Rectal smooth muscle tissue (tissue), 1 donor: ENCODE measurements at regions not wholly inside any gene's neighbourhood (a gene's known extent, or its start where the extent isn't known, plus 50 kb on each side); places are given as distances from the start of the nearest gene placed in this dataset.
"Not testable (repeated sequence)": the region's sequence is repeated elsewhere in the genome, so short reads cannot be mapped to it uniquely, and the experiment has no call there.

Experiments
- H3K27ac ChIP-seq: one replicate; pipeline ENCODE4 v1.7.0; 2013; ENCODE audit warnings: low read depth, low read length, inconsistent platforms
- H3K27me3 ChIP-seq: one replicate; pipeline ENCODE4 v1.7.0; 2013; ENCODE audit warnings: low read length; ENCODE audit not compliant: control insufficient read depth, insufficient read depth
- H3K36me3 ChIP-seq: one replicate; pipeline ENCODE4 v1.7.0; 2013; ENCODE audit warnings: low read length; ENCODE audit not compliant: control insufficient read depth, insufficient read depth
- H3K4me1 ChIP-seq: one replicate; pipeline ENCODE4 v1.7.0; 2013; ENCODE audit warnings: low read length; ENCODE audit not compliant: control insufficient read depth, insufficient read depth
- H3K4me3 ChIP-seq: one replicate; pipeline ENCODE4 v1.7.0; 2013; ENCODE audit warnings: low read length
- H3K9ac ChIP-seq: one replicate; pipeline ENCODE4 v1.7.0; 2013; ENCODE audit warnings: low read length

GRCh38 chr13:89486709-89487108 lies 1815.5 kb downstream of the SLITRK5 start:
- no peak overlapping the region for H3K27ac ChIP-seq
- H3K4me1 ChIP-seq: no peaks in the 10 kb centered on the region
- no peaks in the 10 kb centered on the region for H3K27me3 ChIP-seq
- H3K36me3 ChIP-seq: no peaks in the 10 kb centered on the region
- no peak overlapping the region for H3K4me3 ChIP-seq
- no peak overlapping the region for H3K9ac ChIP-seq

GRCh38 chr13:89490661-89491060 lies 1819.5 kb downstream of the SLITRK5 start:
- Histone ChIP-seq H3K36me3 (no peaks in the 10 kb centered on the region), H3K4me1 (no peaks in the 10 kb centered on the region), H3K27ac (no peak overlapping the region), H3K9ac (no peak overlapping the region), H3K4me3 (no peak overlapping the region), H3K27me3 (no peaks in the 10 kb centered on the region)

- no peak overlapping the region for H3K4me3 ChIP-seq
- no peaks in the 10 kb centered on the region for H3K4me1 ChIP-seq
- no peaks in the 10 kb centered on the region for H3K27me3 ChIP-seq
- H3K9ac ChIP-seq: no peak overlapping the region
- H3K27ac ChIP-seq: no peak overlapping the region
- H3K36me3 ChIP-seq: no peaks in the 10 kb centered on the region
These were observed 1825.3 kb downstream of the SLITRK5 start for GRCh38 chr13:89496478-89496877.

GRCh38 chr13:89497658-89498057 lies 1826.5 kb downstream of the SLITRK5 start:
- Histone ChIP-seq H3K27ac (no peak overlapping the region), H3K27me3 (no peaks in the 10 kb centered on the region), H3K4me3 (no peak overlapping the region), H3K9ac (no peak overlapping the region), H3K4me1 (no peaks in the 10 kb centered on the region), H3K36me3 (no peaks in the 10 kb centered on the region)

- no peak overlapping the region for H3K9ac ChIP-seq
- no peaks in the 10 kb centered on the region for H3K27me3 ChIP-seq
- H3K4me1 ChIP-seq: no peaks in the 10 kb centered on the region
- no peak overlapping the region for H3K4me3 ChIP-seq
- no peaks in the 10 kb centered on the region for H3K36me3 ChIP-seq
- H3K27ac ChIP-seq: no peak overlapping the region
These were observed 1831.1 kb downstream of the SLITRK5 start for GRCh38 chr13:89502286-89502685.

GRCh38 chr13:89514534-89515312 lies 1832.8 kb upstream of the MIR17HG start:
- Histone ChIP-seq H3K27ac (no peak overlapping the region), H3K36me3 (no peaks in the 10 kb centered on the region), H3K4me1 (no peaks in the 10 kb centered on the region), H3K27me3 (no peaks in the 10 kb centered on the region), H3K9ac (no peak overlapping the region), H3K4me3 (no peak overlapping the region)

GRCh38 chr13:89515948-89516347 lies 1831.5 kb upstream of the MIR17HG start:
- no peak overlapping the region for H3K27ac ChIP-seq
- H3K36me3 ChIP-seq: no peaks in the 10 kb centered on the region
- no peak overlapping the region for H3K4me3 ChIP-seq
- H3K27me3 ChIP-seq: no peaks in the 10 kb centered on the region
- H3K9ac ChIP-seq: no peak overlapping the region
- no peaks in the 10 kb centered on the region for H3K4me1 ChIP-seq

- Histone ChIP-seq H3K27me3 (no peaks in the 10 kb centered on the region), H3K9ac (no peak overlapping the region), H3K4me1 (no peaks in the 10 kb centered on the region), H3K4me3 (no peak overlapping the region), H3K27ac (no peak overlapping the region), H3K36me3 (no peaks in the 10 kb centered on the region)
These were observed 1829.0 kb upstream of the MIR17HG start for GRCh38 chr13:89518289-89519077.

- no peak overlapping the region for H3K4me3 ChIP-seq
- no peaks in the 10 kb centered on the region for H3K27me3 ChIP-seq
- H3K36me3 ChIP-seq: no peaks in the 10 kb centered on the region
- H3K9ac ChIP-seq: no peak overlapping the region
- H3K27ac ChIP-seq: no peak overlapping the region
- H3K4me1 ChIP-seq: no peaks in the 10 kb centered on the region
These were observed 1827.0 kb upstream of the MIR17HG start for GRCh38 chr13:89520468-89520867.

- H3K27ac ChIP-seq, H3K4me3 ChIP-seq, H3K9ac ChIP-seq, H3K4me1 ChIP-seq, H3K36me3 ChIP-seq, H3K27me3 ChIP-seq: not testable (repeated sequence)
These were observed 1825.8 kb upstream of the MIR17HG start for GRCh38 chr13:89521672-89522071.

- Histone ChIP-seq H3K36me3 (no peaks in the 10 kb centered on the region), H3K4me3 (no peak overlapping the region), H3K27me3 (no peaks in the 10 kb centered on the region), H3K4me1 (no peaks in the 10 kb centered on the region), H3K9ac (no peak overlapping the region), H3K27ac (no peak overlapping the region)
These were observed 1806.1 kb upstream of the MIR17HG start for GRCh38 chr13:89541091-89542030.

- no peak overlapping the region for H3K27ac ChIP-seq
- no peaks in the 10 kb centered on the region for H3K36me3 ChIP-seq
- H3K4me3 ChIP-seq: no peak overlapping the region
- no peak overlapping the region for H3K9ac ChIP-seq
- no peaks in the 10 kb centered on the region for H3K4me1 ChIP-seq
- no peaks in the 10 kb centered on the region for H3K27me3 ChIP-seq
These were observed 1796.5 kb upstream of the MIR17HG start for GRCh38 chr13:89550938-89551337.
